GM23338 (cell line): ENCODE measurements at regions not wholly inside any gene's neighbourhood (a gene's known extent, or its start where the extent isn't known, plus 50 kb on each side); places are given as distances from the start of the nearest gene placed in this dataset.

ENCODE experiments used
- ATAC-seq: fragments of 200-7000 bp; cut with Tn5 transposase; 3 replicates; pipeline ENCODE4 v1.9.1; 2020
- DNase-seq: peaks from one replicate; pipeline ENCODE4 v3.0.0-alpha.2; 2015; ENCODE audit warnings: low spot score
- H2AFZ ChIP-seq: fragments of 200-600 bp; sonication (generic); 2 replicates; pipeline ENCODE4 v1.8.0; 2016; ENCODE audit warnings: antibody characterized with exemption, mild to moderate bottlenecking, moderate library complexity
- H3F3A ChIP-seq: fragments of 200-600 bp; sonication (generic); replicated peaks from 2 replicates; pipeline ENCODE4 v1.8.0; 2017; ENCODE audit warnings: antibody characterized with exemption, mixed run types, low read depth
- H3K27ac ChIP-seq: fragments of 200-600 bp; sonication (generic); 2 replicates; pipeline ENCODE4 v1.6.1; 2016; ENCODE audit warnings: low read depth
- H3K27me3 ChIP-seq: fragments of 200-600 bp; sonication (generic); 2 replicates; pipeline ENCODE4 v1.8.0; 2016; ENCODE audit warnings: mild to moderate bottlenecking, mixed run types, moderate library complexity; ENCODE audit not compliant: insufficient read depth
- H3K36me3 ChIP-seq: fragments of 200-600 bp; sonication (generic); 2 replicates; pipeline ENCODE4 v1.8.0; 2016; ENCODE audit warnings: mild to moderate bottlenecking; ENCODE audit not compliant: insufficient read depth
- H3K4me1 ChIP-seq: fragments of 200-600 bp; sonication (generic); 2 replicates; pipeline ENCODE4 v1.8.0; 2016; ENCODE audit warnings: mild to moderate bottlenecking, moderate library complexity; ENCODE audit not compliant: insufficient read depth
- H3K4me2 ChIP-seq: fragments of 200-600 bp; sonication (generic); 2 replicates; pipeline ENCODE4 v1.7.1; 2017; ENCODE audit warnings: mixed run types
- H3K4me3 ChIP-seq: fragments of 200-600 bp; sonication (generic); 2 replicates; pipeline ENCODE4 v1.6.1; 2016; ENCODE audit warnings: mixed run types
- H3K79me2 ChIP-seq: fragments of 200-600 bp; sonication (generic); replicated peaks from 2 replicates; pipeline ENCODE4 v1.8.0; 2017; ENCODE audit warnings: mild to moderate bottlenecking; ENCODE audit not compliant: insufficient read depth
- H3K9me2 ChIP-seq: fragments of 200-600 bp; sonication (generic); 2 replicates; pipeline ENCODE4 v1.8.0; 2017; ENCODE audit not compliant: insufficient read depth
- H4K20me1 ChIP-seq: fragments of 200-600 bp; sonication (generic); replicated peaks from 2 replicates; pipeline ENCODE4 v1.8.0; 2017; ENCODE audit warnings: mild to moderate bottlenecking; ENCODE audit not compliant: insufficient read depth
- H3K27ac Mint-ChIP-seq: 2 replicates; pipeline ENCODE4 v1.8.0; 2020; ENCODE audit warnings: inconsistent platforms, mild to moderate bottlenecking, moderate library complexity, mixed read lengths
- H3K27me3 Mint-ChIP-seq: 3 replicates; pipeline ENCODE4 v1.8.0; 2022; ENCODE audit warnings: low read depth, mild to moderate bottlenecking, moderate library complexity, mixed read lengths, inconsistent platforms; ENCODE audit not compliant: insufficient read depth, poor library complexity
- H3K36me3 Mint-ChIP-seq: 3 replicates; pipeline ENCODE4 v1.8.0; 2021; ENCODE audit warnings: low read depth, mild to moderate bottlenecking, inconsistent platforms, moderate library complexity, mixed read lengths
- H3K4me1 Mint-ChIP-seq: 3 replicates; pipeline ENCODE4 v1.8.0; 2020; ENCODE audit warnings: mild to moderate bottlenecking, inconsistent platforms, mixed read lengths
- H3K4me3 Mint-ChIP-seq: 3 replicates; pipeline ENCODE4 v1.8.0; 2021; ENCODE audit warnings: moderate library complexity, mild to moderate bottlenecking, inconsistent platforms, mixed read lengths
- H3K9me3 Mint-ChIP-seq: 3 replicates; pipeline ENCODE4 v1.8.0; 2020; ENCODE audit warnings: moderate library complexity, mild to moderate bottlenecking, inconsistent platforms, mixed read lengths
- CREB1 ChIP-seq: fragments of 250-450 bp; sonication (Bioruptor Pico); IDR thresholded peaks from 2 replicates; pipeline ENCODE4 v1.5.0; 2020; ENCODE audit warnings: low read depth, mild to moderate bottlenecking, moderate library complexity
- ETS1 ChIP-seq: IDR thresholded peaks from 2 replicates; pipeline ENCODE4 v1.6.1; 2016; ENCODE audit warnings: antibody characterized with exemption
- EZH2phosphoT487 ChIP-seq: fragments of 200-600 bp; sonication (generic); IDR thresholded peaks from one replicate; pipeline ENCODE4 v1.8.1; 2018; ENCODE audit warnings: antibody characterized with exemption; ENCODE audit not compliant: unreplicated experiment
- POLR2AphosphoS5 ChIP-seq: IDR thresholded peaks from 2 replicates; pipeline ENCODE4 v1.6.1; 2016; ENCODE audit warnings: antibody characterized with exemption, low read depth
- REST ChIP-seq: IDR thresholded peaks from one replicate; pipeline ENCODE4 v1.6.1; 2018; ENCODE audit warnings: antibody characterized with exemption; ENCODE audit not compliant: unreplicated experiment
- ZNF114 ChIP-seq: fragments of 250-450 bp; sonication (Bioruptor Pico); IDR thresholded peaks from 2 replicates; pipeline ENCODE4 v1.5.0; 2020; ENCODE audit warnings: mild to moderate bottlenecking, moderate library complexity
- ZNF331 ChIP-seq: fragments of 250-450 bp; sonication (Bioruptor Pico); IDR thresholded peaks from 2 replicates; pipeline ENCODE4 v1.5.0; 2020; ENCODE audit warnings: low read depth, mild to moderate bottlenecking, moderate library complexity
- TF ChIP-seq, protein P1 (sequence below), 2 experiments: fragments of 200-600 bp in 1 of 2; sonication (generic) in 1 of 2; conservative IDR thresholded peaks; 2 replicates each; pipeline versions ENCODE4 v1.5.1 to v1.6.1; 2016 to 2017; ENCODE audit warnings: antibody characterized with exemption in 2 of 2, low read depth in 2 of 2, mild to moderate bottlenecking in 2 of 2, moderate library complexity in 1 of 2

DNA sequence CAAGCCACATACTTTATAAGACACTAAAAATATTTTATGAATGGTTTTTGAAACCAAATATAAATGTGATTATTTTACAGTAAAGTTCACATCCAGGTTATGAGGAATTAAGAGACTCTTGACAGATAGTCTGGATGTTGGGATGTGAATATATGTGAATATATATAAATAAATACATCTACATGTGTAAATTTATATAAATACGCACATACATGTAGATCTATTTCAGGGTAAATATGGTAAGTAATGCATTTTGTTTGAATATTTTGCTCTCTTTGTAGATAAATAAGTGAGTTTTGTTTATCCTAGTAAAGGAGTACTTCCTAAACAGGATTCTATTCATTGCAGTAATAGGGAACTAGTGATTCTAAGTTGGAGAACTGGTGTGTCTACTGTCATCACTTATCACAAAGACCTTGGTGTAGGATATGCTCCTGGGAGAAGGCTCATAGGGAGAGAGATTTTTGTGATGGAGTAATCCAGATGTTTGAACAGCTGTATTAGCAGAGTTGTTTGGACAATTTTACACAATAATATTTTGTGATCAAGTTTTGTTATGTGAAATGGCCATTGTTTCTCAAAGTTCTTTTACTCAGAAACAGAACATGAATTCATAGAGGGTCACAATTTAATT lies 60.2 kb upstream of the NT5C1B start:
- Histone ChIP-seq H3K79me2 (no peaks in the 10 kb centered on the region), H4K20me1 (no peaks in the 10 kb centered on the region), H3K36me3 (0 out of 2 replicates have a peak, but pooled peaks cover 2% of the 10 kb centered on the region), H3K9me2 (peaks cover 11% of the 10 kb centered on the region; the same call in 1 of the 2 replicates), H3K4me3 (no peak overlapping the region), H3K4me1 (no peaks in the 10 kb centered on the region), H3K27me3 (no peaks in the 10 kb centered on the region), H3F3A (no peaks in the 10 kb centered on the region), H3K4me2 (no peak overlapping the region), H3K27ac (no peak overlapping the region), H2AFZ (no peak overlapping the region)
- no peak for DNase-seq
- H3K4me1 Mint-ChIP-seq, result peaks cover under 1% of the 10 kb centered on the region; the same call in 1 of the 3 replicates
- H3K27ac Mint-ChIP-seq, result no peak overlapping the region
- H3K4me3 Mint-ChIP-seq, result no peak overlapping the region
- no peak for ATAC-seq
- no peaks in the 10 kb centered on the region for H3K27me3 Mint-ChIP-seq
- TF ChIP-seq CREB1 (CRISPR knock-in tag), result no peak
- H3K36me3 Mint-ChIP-seq, result no peaks in the 10 kb centered on the region
- H3K9me3 Mint-ChIP-seq, result no peaks in the 10 kb centered on the region

DNA sequence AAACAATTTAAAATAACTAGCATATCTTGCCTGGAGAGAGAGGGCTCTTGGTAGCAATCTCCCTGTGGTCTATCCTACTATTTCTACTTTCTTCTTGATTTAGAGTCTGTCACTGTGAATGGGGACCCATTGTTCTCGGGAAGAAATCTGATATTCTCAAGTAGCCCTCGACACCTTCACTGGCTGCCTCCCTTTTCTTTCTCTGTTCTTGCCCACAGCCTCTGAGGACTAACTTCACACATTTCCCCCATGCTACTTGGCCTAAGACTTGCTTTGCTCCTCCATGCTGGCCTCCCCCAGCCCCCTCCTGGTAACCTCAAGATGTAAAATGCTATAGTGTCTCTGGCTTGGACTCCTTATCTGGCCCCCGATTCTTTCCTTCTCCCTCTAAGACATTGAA lies 58.8 kb upstream of the NT5C1B start:
- TF ChIP-seq EZH2phosphoT487 (no peak), ZNF331 (CRISPR knock-in tag) (no peak), ZNF114 (CRISPR knock-in tag) (no peak), ETS1 (no peak), POLR2AphosphoS5 (no peak)
- TF ChIP-seq, protein P1, sequence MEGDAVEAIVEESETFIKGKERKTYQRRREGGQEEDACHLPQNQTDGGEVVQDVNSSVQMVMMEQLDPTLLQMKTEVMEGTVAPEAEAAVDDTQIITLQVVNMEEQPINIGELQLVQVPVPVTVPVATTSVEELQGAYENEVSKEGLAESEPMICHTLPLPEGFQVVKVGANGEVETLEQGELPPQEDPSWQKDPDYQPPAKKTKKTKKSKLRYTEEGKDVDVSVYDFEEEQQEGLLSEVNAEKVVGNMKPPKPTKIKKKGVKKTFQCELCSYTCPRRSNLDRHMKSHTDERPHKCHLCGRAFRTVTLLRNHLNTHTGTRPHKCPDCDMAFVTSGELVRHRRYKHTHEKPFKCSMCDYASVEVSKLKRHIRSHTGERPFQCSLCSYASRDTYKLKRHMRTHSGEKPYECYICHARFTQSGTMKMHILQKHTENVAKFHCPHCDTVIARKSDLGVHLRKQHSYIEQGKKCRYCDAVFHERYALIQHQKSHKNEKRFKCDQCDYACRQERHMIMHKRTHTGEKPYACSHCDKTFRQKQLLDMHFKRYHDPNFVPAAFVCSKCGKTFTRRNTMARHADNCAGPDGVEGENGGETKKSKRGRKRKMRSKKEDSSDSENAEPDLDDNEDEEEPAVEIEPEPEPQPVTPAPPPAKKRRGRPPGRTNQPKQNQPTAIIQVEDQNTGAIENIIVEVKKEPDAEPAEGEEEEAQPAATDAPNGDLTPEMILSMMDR (conservative IDR thresholded peaks at IDR 0.05; ENCODE audit: low read depth in 2 of 2), result no peak

DNA sequence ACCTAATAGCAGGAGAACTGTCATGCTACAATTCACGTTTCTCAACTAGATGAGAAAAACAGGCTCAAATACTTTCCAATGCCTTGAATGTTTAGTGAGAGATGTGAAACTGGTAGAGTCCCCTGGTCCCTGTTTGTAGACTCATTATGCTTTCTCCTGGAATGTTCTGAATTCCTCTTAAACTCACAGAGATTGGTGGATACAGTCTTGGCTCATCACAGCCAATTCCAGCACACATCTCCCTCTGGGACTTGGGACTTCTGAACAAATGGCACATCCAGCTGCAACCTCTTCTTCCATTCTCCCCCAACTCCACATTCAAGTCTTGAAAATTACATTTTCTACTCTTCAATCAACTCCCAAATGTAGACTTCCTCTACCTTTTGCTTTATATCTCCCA lies 58.4 kb upstream of the NT5C1B start:
- ATAC-seq (no peak), DNase-seq (no peak)
- no peaks in the 10 kb centered on the region for H3K9me3 Mint-ChIP-seq
- H3K27ac Mint-ChIP-seq, result no peak overlapping the region
- no peaks in the 10 kb centered on the region for H3K79me2 ChIP-seq
- no peaks in the 10 kb centered on the region for H3K36me3 Mint-ChIP-seq
- no peak overlapping the region for H2AFZ ChIP-seq
- H3F3A ChIP-seq, result no peaks in the 10 kb centered on the region
- no peak overlapping the region for H3K4me2 ChIP-seq
- no peaks in the 10 kb centered on the region for H3K27me3 ChIP-seq
- no peak overlapping the region for H3K27ac ChIP-seq
- peaks cover 2% of the 10 kb centered on the region for H3K27me3 Mint-ChIP-seq
- 0 out of 2 replicates have a peak, but pooled peaks cover 2% of the 10 kb centered on the region for H3K36me3 ChIP-seq
- H3K4me1 ChIP-seq, result peaks cover 17% of the 10 kb centered on the region
- no peak overlapping the region for H3K4me3 Mint-ChIP-seq
- peaks cover 19% of the 10 kb centered on the region for H3K4me1 Mint-ChIP-seq
- no peak overlapping the region for H3K4me3 ChIP-seq
- peaks cover 11% of the 10 kb centered on the region; the same call in 1 of the 2 replicates for H3K9me2 ChIP-seq
- H4K20me1 ChIP-seq, result no peaks in the 10 kb centered on the region
- no peak for TF ChIP-seq REST

More for the DNA sequence above, 58.8 kb upstream of the NT5C1B start:
- Histone ChIP-seq H4K20me1 (no peaks in the 10 kb centered on the region), H3K9me2 (peaks cover 11% of the 10 kb centered on the region; the same call in 1 of the 2 replicates), H3K27ac (no peak overlapping the region), H3K4me2 (no peak overlapping the region), H3K4me1 (peaks cover 12% of the 10 kb centered on the region), H3K36me3 (0 out of 2 replicates have a peak, but pooled peaks cover 2% of the 10 kb centered on the region), H3K27me3 (no peaks in the 10 kb centered on the region), H3F3A (no peaks in the 10 kb centered on the region), H3K79me2 (no peaks in the 10 kb centered on the region), H3K4me3 (no peak overlapping the region), H2AFZ (no peak overlapping the region)
- H3K27ac Mint-ChIP-seq, result no peak overlapping the region
- H3K9me3 Mint-ChIP-seq, result no peaks in the 10 kb centered on the region
- H3K36me3 Mint-ChIP-seq, result no peaks in the 10 kb centered on the region
- peaks cover 15% of the 10 kb centered on the region for H3K4me1 Mint-ChIP-seq
- ATAC-seq, result no peak
- DNase-seq, result no peak
- H3K27me3 Mint-ChIP-seq, result peaks cover 2% of the 10 kb centered on the region
- H3K4me3 Mint-ChIP-seq, result no peak overlapping the region
